ENCODE measurements at regions not wholly inside any gene's neighbourhood (a gene's known extent, or its start where the extent isn't known, plus 50 kb on each side); places are given as distances from the start of the nearest gene placed in this dataset.

GRCh38 chr9:135188681-135189151 lies 101.2 kb downstream of the OLFM1 start:
- no peaks in the 10 kb centered on the region for H3K27me3 ChIP-seq (ENCODE audit: insufficient read depth, poor library complexity, severe bottlenecking)
- TF ChIP-seq CTCF (IDR thresholded peaks at IDR 0.05; ENCODE audit: insufficient read depth, low read length) (no peak), POLR2AphosphoS5 (IDR thresholded peaks at IDR 0.05; ENCODE audit: low read depth) (no peak), REST (IDR thresholded peaks at IDR 0.05; ENCODE audit: insufficient replicate concordance, low read depth) (no peak), GABPA (IDR thresholded peaks at IDR 0.05; ENCODE audit: low read depth) (no peak), SPI1 (IDR thresholded peaks at IDR 0.05; ENCODE audit: borderline replicate concordance, low read depth) (no peak)
- H3K27ac ChIP-seq (replicated peaks) = no peak overlapping the region
- no peak overlapping the region for H3K4me3 ChIP-seq (replicated peaks; ENCODE audit: insufficient read depth, low read length)
- DNase-seq (ENCODE audit: low read depth in 1 of 2, low spot score in 1 of 2) = no peak

- no peak for TF ChIP-seq SPI1 (IDR thresholded peaks at IDR 0.05; ENCODE audit: borderline replicate concordance, low read depth)
- no peak for TF ChIP-seq CTCF (IDR thresholded peaks at IDR 0.05; ENCODE audit: insufficient read depth, low read length)
- TF ChIP-seq POLR2AphosphoS5 (IDR thresholded peaks at IDR 0.05; ENCODE audit: low read depth) = no peak
- no peak for TF ChIP-seq GABPA (IDR thresholded peaks at IDR 0.05; ENCODE audit: low read depth)
- TF ChIP-seq REST (IDR thresholded peaks at IDR 0.05; ENCODE audit: insufficient replicate concordance, low read depth) = no peak
- no peak for DNase-seq (ENCODE audit: low read depth in 1 of 2, low spot score in 1 of 2)
- Histone ChIP-seq H3K4me3 (replicated peaks; ENCODE audit: insufficient read depth, low read length) (no peak overlapping the region), H3K27ac (replicated peaks) (no peak overlapping the region), H3K27me3 (ENCODE audit: insufficient read depth, poor library complexity, severe bottlenecking) (no peaks in the 10 kb centered on the region)
Observed at GRCh38 chr9:135189497-135189896, 102.0 kb downstream of the OLFM1 start.

- Histone ChIP-seq H3K27ac (replicated peaks) (no peak overlapping the region), H3K4me3 (replicated peaks; ENCODE audit: insufficient read depth, low read length) (no peak overlapping the region), H3K27me3 (ENCODE audit: insufficient read depth, poor library complexity, severe bottlenecking) (no peaks in the 10 kb centered on the region)
- TF ChIP-seq CTCF (IDR thresholded peaks at IDR 0.05; ENCODE audit: insufficient read depth, low read length) = no peak
- no peak for TF ChIP-seq SPI1 (IDR thresholded peaks at IDR 0.05; ENCODE audit: borderline replicate concordance, low read depth)
- no peak for TF ChIP-seq REST (IDR thresholded peaks at IDR 0.05; ENCODE audit: insufficient replicate concordance, low read depth)
- no peak for TF ChIP-seq POLR2AphosphoS5 (IDR thresholded peaks at IDR 0.05; ENCODE audit: low read depth)
- no peak for TF ChIP-seq GABPA (IDR thresholded peaks at IDR 0.05; ENCODE audit: low read depth)
- DNase-seq (ENCODE audit: low read depth in 1 of 2, low spot score in 1 of 2) = no peak
Observed at GRCh38 chr9:135190789-135191577, 103.5 kb downstream of the OLFM1 start.
